ENCODE measurements at regions not wholly inside any gene's neighbourhood (a gene's known extent, or its start where the extent isn't known, plus 50 kb on each side); places are given as distances from the start of the nearest gene placed in this dataset.

- Histone ChIP-seq H3F3A (ENCODE audit: low read length, unreplicated experiment) (no peaks in the 10 kb centered on the region), H4K20me1 (ENCODE audit: low read length) (no peaks in the 10 kb centered on the region), H3K9me2 (replicated peaks; ENCODE audit: low read length) (no peaks in the 10 kb centered on the region), H3K4me1 (ENCODE audit: insufficient read depth, low read length) (peaks cover 24% of the 10 kb centered on the region), H3K27me3 (ENCODE audit: low read length) (no peaks in the 10 kb centered on the region), H3K9me3 (ENCODE audit: low read length) (no peaks in the 10 kb centered on the region), H3K79me2 (ENCODE audit: low read length) (no peaks in the 10 kb centered on the region), H2AFZ (ENCODE audit: low read length) (no peak overlapping the region), H3K36me3 (ENCODE audit: low read depth, low read length) (no peaks in the 10 kb centered on the region), H3K4me2 (ENCODE audit: low read length) (peak overlapping the region; percentile 41), H3K27ac (ENCODE audit: low read length) (no peak overlapping the region), H3K4me3 (ENCODE audit: low read length) (no peak overlapping the region), H3K9ac (ENCODE audit: low read length) (no peak overlapping the region)
- ChIA-PET POLR2A (ENCODE audit: unreplicated experiment) (interaction anchor here (0.6 kb wide), 1 partner anchor 23 kb away, joined by 11 read pairs; no protein-coding TSS in a partner anchor), CTCF (no interaction called here)
- intact Hi-C loops (cut with micrococcal nuclease): loop anchor here (1.0 kb wide), 1 partner anchor 46 kb away; no protein-coding TSS in a partner anchor
- DNase-seq: peak; percentile 35
- no peak for TF ChIP-seq CTCF (conservative IDR thresholded peaks at IDR 0.05; ENCODE audit: low read depth, low read length)
- no peak for TF ChIP-seq EZH2 (IDR thresholded peaks at IDR 0.05; ENCODE audit: low read length, unreplicated experiment)
- no peak for TF ChIP-seq EZH2phosphoT487 (IDR thresholded peaks at IDR 0.05; ENCODE audit: borderline replicate concordance, low read length)
- BruUV-seq (replicated peaks): no TSS peak
- peak; percentile 56 for ATAC-seq
These were observed 91.9 kb upstream of the CHD1 start for GRCh38 chr5:99020698-99021048.

- ATAC-seq (peak; percentile 95), DNase-seq (peak; percentile 94)
- TF ChIP-seq CTCF (conservative IDR thresholded peaks at IDR 0.05; ENCODE audit: low read depth, low read length) (no peak), EZH2phosphoT487 (IDR thresholded peaks at IDR 0.05; ENCODE audit: borderline replicate concordance, low read length) (no peak), EZH2 (IDR thresholded peaks at IDR 0.05; ENCODE audit: low read length, unreplicated experiment) (no peak)
- H3F3A ChIP-seq (ENCODE audit: low read length, unreplicated experiment): no peaks in the 10 kb centered on the region
- no peak overlapping the region for H3K4me3 ChIP-seq (ENCODE audit: low read length)
- H3K9me3 ChIP-seq (ENCODE audit: low read length): no peaks in the 10 kb centered on the region
- no peak overlapping the region for H3K9ac ChIP-seq (ENCODE audit: low read length)
- peak overlapping the region; percentile 41 for H3K4me2 ChIP-seq (ENCODE audit: low read length)
- H2AFZ ChIP-seq (ENCODE audit: low read length): no peak overlapping the region
- BruUV-seq (replicated peaks): no TSS peak
- no peaks in the 10 kb centered on the region for H3K79me2 ChIP-seq (ENCODE audit: low read length)
- no peaks in the 10 kb centered on the region for H4K20me1 ChIP-seq (ENCODE audit: low read length)
- H3K36me3 ChIP-seq (ENCODE audit: low read depth, low read length): no peaks in the 10 kb centered on the region
- H3K27me3 ChIP-seq (ENCODE audit: low read length): no peaks in the 10 kb centered on the region
- intact Hi-C loops (cut with micrococcal nuclease): loop anchor here (1.0 kb wide), 1 partner anchor 46 kb away; no protein-coding TSS in a partner anchor
- H3K4me1 ChIP-seq (ENCODE audit: insufficient read depth, low read length): peaks cover 18% of the 10 kb centered on the region
- no peak overlapping the region for H3K27ac ChIP-seq (ENCODE audit: low read length)
- CTCF ChIA-PET: no interaction called here
- POLR2A ChIA-PET (ENCODE audit: unreplicated experiment): interaction anchor here (0.6 kb wide), 2 partner anchors 22 to 90 kb away, joined by 3 to 11 read pairs; no protein-coding TSS in a partner anchor
- no peaks in the 10 kb centered on the region for H3K9me2 ChIP-seq (replicated peaks; ENCODE audit: low read length)
These were observed 91.2 kb upstream of the CHD1 start for GRCh38 chr5:99019812-99020697.

- CTCF ChIA-PET: no interaction called here
- no TSS peak for BruUV-seq (replicated peaks)
- ATAC-seq: no peak
- Histone ChIP-seq H4K20me1 (ENCODE audit: low read length) (no peaks in the 10 kb centered on the region), H3K27ac (ENCODE audit: low read length) (no peak overlapping the region), H3K27me3 (ENCODE audit: low read length) (no peaks in the 10 kb centered on the region), H3K4me3 (ENCODE audit: low read length) (no peak overlapping the region), H3K36me3 (ENCODE audit: low read depth, low read length) (no peaks in the 10 kb centered on the region), H3F3A (ENCODE audit: low read length, unreplicated experiment) (no peaks in the 10 kb centered on the region), H3K4me2 (ENCODE audit: low read length) (no peak overlapping the region), H3K9me3 (ENCODE audit: low read length) (no peaks in the 10 kb centered on the region), H3K9ac (ENCODE audit: low read length) (no peak overlapping the region), H3K4me1 (ENCODE audit: insufficient read depth, low read length) (peaks cover 18% of the 10 kb centered on the region), H2AFZ (ENCODE audit: low read length) (no peak overlapping the region), H3K79me2 (ENCODE audit: low read length) (no peaks in the 10 kb centered on the region), H3K9me2 (replicated peaks; ENCODE audit: low read length) (no peaks in the 10 kb centered on the region)
- POLR2A ChIA-PET (ENCODE audit: unreplicated experiment): no interaction called here
- DNase-seq: no peak
- TF ChIP-seq EZH2 (IDR thresholded peaks at IDR 0.05; ENCODE audit: low read length, unreplicated experiment) (no peak), EZH2phosphoT487 (IDR thresholded peaks at IDR 0.05; ENCODE audit: borderline replicate concordance, low read length) (no peak), CTCF (conservative IDR thresholded peaks at IDR 0.05; ENCODE audit: low read depth, low read length) (no peak)
- intact Hi-C loops (cut with micrococcal nuclease): no loop called here
These were observed 90.4 kb upstream of the CHD1 start for GRCh38 chr5:99019254-99019653.

Measured in PC-3 (cell line).